SK-N-MC (cell line): ENCODE measurements at regions not wholly inside any gene's neighbourhood (a gene's known extent, or its start where the extent isn't known, plus 50 kb on each side); places are given as distances from the start of the nearest gene placed in this dataset.

Experiments
- EZH2 ChIP-seq: fragments of 200-600 bp; sonication (generic); IDR thresholded peaks from one replicate; pipeline ENCODE4 v1.6.1; 2017; ENCODE audit warnings: antibody characterized with exemption
- POLR2AphosphoS5 ChIP-seq: IDR thresholded peaks from 2 replicates; pipeline ENCODE4 v1.6.1; 2012; ENCODE audit warnings: mild to moderate bottlenecking, low read depth, low read length, borderline replicate concordance

- TF ChIP-seq EZH2 (no peak), POLR2AphosphoS5 (no peak)
Measured at GRCh38 chr5:62001640-62002039, 304.4 kb upstream of the KIF2A start.
